ENCODE measurements at regions not wholly inside any gene's neighbourhood (a gene's known extent, or its start where the extent isn't known, plus 50 kb on each side); places are given as distances from the start of the nearest gene placed in this dataset.

GRCh38 chr6:88358846-88359245 is 192.7 kb upstream of the CNR1 start:
- DNase-seq, result no peak
- peaks cover 4% of the 10 kb centered on the region for H3K9me3 ChIP-seq (replicated peaks)
- H3K27ac ChIP-seq (replicated peaks), result no peak overlapping the region
- intact Hi-C loops (cut with micrococcal nuclease), result no loop called here
- no peak for TF ChIP-seq CTCF (IDR thresholded peaks at IDR 0.05; ENCODE audit: borderline replicate concordance)
- H3K27me3 ChIP-seq (ENCODE audit: low read depth), result no peaks in the 10 kb centered on the region
- H3K36me3 ChIP-seq, result no peaks in the 10 kb centered on the region
- no peaks in the 10 kb centered on the region for H3K4me1 ChIP-seq
- no peak overlapping the region for H3K4me3 ChIP-seq

- TF ChIP-seq CTCF (IDR thresholded peaks at IDR 0.05; ENCODE audit: borderline replicate concordance), result no peak
- intact Hi-C loops (cut with micrococcal nuclease), result no loop called here
- no peaks in the 10 kb centered on the region for H3K36me3 ChIP-seq
Measured at GRCh38 chr6:88349511-88349910, 183.4 kb upstream of the CNR1 start.

GRCh38 chr6:88342336-88342735 is 176.2 kb upstream of the CNR1 start:
- Histone ChIP-seq H3K9me3 (replicated peaks) (peaks cover 4% of the 10 kb centered on the region), H3K27ac (replicated peaks) (no peak overlapping the region), H3K27me3 (ENCODE audit: low read depth) (no peaks in the 10 kb centered on the region), H3K4me1 (no peaks in the 10 kb centered on the region), H3K4me3 (no peak overlapping the region), H3K36me3 (no peaks in the 10 kb centered on the region)
- no peak for TF ChIP-seq CTCF (IDR thresholded peaks at IDR 0.05; ENCODE audit: borderline replicate concordance)
- intact Hi-C loops (cut with micrococcal nuclease), result no loop called here
- DNase-seq, result no peak

More at GRCh38 chr6:88349511-88349910, 183.4 kb upstream of the CNR1 start:
- H3K9me3 ChIP-seq (replicated peaks), result peaks cover 4% of the 10 kb centered on the region
- H3K4me1 ChIP-seq, result no peaks in the 10 kb centered on the region
- no peaks in the 10 kb centered on the region for H3K27me3 ChIP-seq (ENCODE audit: low read depth)
- no peak for DNase-seq
- H3K4me3 ChIP-seq, result no peak overlapping the region
- no peak overlapping the region for H3K27ac ChIP-seq (replicated peaks)

GRCh38 chr6:88339761-88340160 is 173.6 kb upstream of the CNR1 start:
- H3K4me1 ChIP-seq, result no peaks in the 10 kb centered on the region
- no peak for TF ChIP-seq CTCF (IDR thresholded peaks at IDR 0.05; ENCODE audit: borderline replicate concordance)
- intact Hi-C loops (cut with micrococcal nuclease), result no loop called here
- no peak for DNase-seq
- no peak overlapping the region for H3K27ac ChIP-seq (replicated peaks)
- peaks cover 10% of the 10 kb centered on the region for H3K9me3 ChIP-seq (replicated peaks)
- no peaks in the 10 kb centered on the region for H3K36me3 ChIP-seq
- H3K4me3 ChIP-seq, result no peak overlapping the region
- H3K27me3 ChIP-seq (ENCODE audit: low read depth), result no peaks in the 10 kb centered on the region

GRCh38 chr6:88321306-88321705 is 155.2 kb upstream of the CNR1 start:
- Histone ChIP-seq H3K4me3 (no peak overlapping the region), H3K4me1 (no peaks in the 10 kb centered on the region), H3K36me3 (no peaks in the 10 kb centered on the region), H3K27ac (replicated peaks) (no peak overlapping the region), H3K9me3 (replicated peaks) (no peaks in the 10 kb centered on the region), H3K27me3 (ENCODE audit: low read depth) (no peaks in the 10 kb centered on the region)
- intact Hi-C loops (cut with micrococcal nuclease), result no loop called here
- no peak for TF ChIP-seq CTCF (IDR thresholded peaks at IDR 0.05; ENCODE audit: borderline replicate concordance)
- no peak for DNase-seq

- Histone ChIP-seq H3K4me3 (no peak overlapping the region), H3K4me1 (no peaks in the 10 kb centered on the region), H3K27ac (replicated peaks) (no peak overlapping the region), H3K27me3 (ENCODE audit: low read depth) (no peaks in the 10 kb centered on the region), H3K36me3 (no peaks in the 10 kb centered on the region), H3K9me3 (replicated peaks) (peaks cover 20% of the 10 kb centered on the region)
- intact Hi-C loops (cut with micrococcal nuclease), result no loop called here
- no peak for DNase-seq
- no peak for TF ChIP-seq CTCF (IDR thresholded peaks at IDR 0.05; ENCODE audit: borderline replicate concordance)
Measured at GRCh38 chr6:88311561-88311960, 145.4 kb upstream of the CNR1 start.

Measured in left ventricle myocardium inferior (tissue), 1 donor.